Stimulated activated CD8-positive, alpha-beta memory T cell treated with anti-CD3 and anti-CD28 coated beads, Interleukin-7, amount 100 ng/mL, for 48 hours (primary cell): ENCODE measurements at regions not wholly inside any gene's neighbourhood (a gene's known extent, or its start where the extent isn't known, plus 50 kb on each side); places are given as distances from the start of the nearest gene placed in this dataset.
"Not testable (repeated sequence)": the region's sequence is repeated elsewhere in the genome, so short reads cannot be mapped to it uniquely, and the experiment has no call there.

Experiments used
- DNase-seq, 2 donors: peaks; one replicate each; pipeline ENCODE4 v3.0.0-alpha.2; 2020; ENCODE audit warnings: low read depth in 1 of 2; ENCODE audit errors: extremely low read depth in 1 of 2

GRCh38 chr9:63813391-63814021, 1471.5 kb downstream of the FOXD4L5 start:
- not testable (repeated sequence) for DNase-seq

GRCh38 chr9:63812822-63813221, 1472.2 kb downstream of the FOXD4L5 start:
- DNase-seq: not testable (repeated sequence)

DNA sequence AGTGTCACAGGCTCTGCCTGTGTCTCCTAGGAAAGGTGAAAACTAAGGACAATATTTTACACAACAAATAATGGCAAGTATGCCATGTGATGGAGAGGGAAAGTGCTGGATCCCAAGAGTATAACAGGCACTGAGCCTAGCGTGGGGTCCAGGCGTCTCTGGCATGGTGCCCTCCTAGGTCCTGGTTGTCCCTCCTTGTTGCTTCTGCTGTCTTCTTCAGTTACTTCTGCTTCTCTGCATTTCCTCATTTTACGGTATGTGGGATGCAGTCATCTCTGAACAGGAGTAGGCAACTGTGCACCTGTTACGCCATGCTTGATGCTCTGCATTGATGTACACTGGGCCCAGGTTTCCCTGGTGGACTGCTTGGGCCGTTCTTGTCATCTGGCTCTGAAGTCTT, 1480.8 kb downstream of the FOXD4L5 start:
- DNase-seq: not testable (repeated sequence)

GRCh38 chr9:63794081-63794685, 1490.8 kb downstream of the FOXD4L5 start:
- not testable (repeated sequence) for DNase-seq

GRCh38 chr9:63787454-63787853, 1497.6 kb downstream of the FOXD4L5 start:
- not testable (repeated sequence) for DNase-seq

- not testable (repeated sequence) for DNase-seq
Measured at GRCh38 chr9:63785059-63785458, 1500.0 kb downstream of the FOXD4L5 start.

DNA sequence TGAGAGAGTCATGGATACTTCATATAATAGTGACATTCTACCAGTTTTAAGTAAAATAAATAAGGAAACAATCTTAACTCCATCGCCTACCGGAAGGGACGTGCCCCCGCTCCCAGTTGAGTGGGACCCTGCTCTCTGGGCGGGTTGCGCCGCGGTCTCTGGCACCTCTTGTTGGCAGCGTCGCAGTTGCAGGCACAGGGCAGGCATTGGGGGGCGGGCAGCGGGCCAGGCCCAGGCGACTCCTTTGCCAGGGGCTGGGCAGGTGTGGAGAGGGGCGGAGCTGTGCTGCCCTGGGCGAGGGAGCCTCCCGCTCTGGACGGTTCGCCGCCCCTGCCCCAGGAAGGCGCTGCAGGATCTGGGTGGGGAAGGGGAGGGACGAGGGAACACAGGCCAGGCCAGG, 1500.6 kb downstream of the FOXD4L5 start:
- not testable (repeated sequence) for DNase-seq

- DNase-seq: not testable (repeated sequence)
Measured at GRCh38 chr9:63781817-63782439, 1503.1 kb downstream of the FOXD4L5 start.

DNA sequence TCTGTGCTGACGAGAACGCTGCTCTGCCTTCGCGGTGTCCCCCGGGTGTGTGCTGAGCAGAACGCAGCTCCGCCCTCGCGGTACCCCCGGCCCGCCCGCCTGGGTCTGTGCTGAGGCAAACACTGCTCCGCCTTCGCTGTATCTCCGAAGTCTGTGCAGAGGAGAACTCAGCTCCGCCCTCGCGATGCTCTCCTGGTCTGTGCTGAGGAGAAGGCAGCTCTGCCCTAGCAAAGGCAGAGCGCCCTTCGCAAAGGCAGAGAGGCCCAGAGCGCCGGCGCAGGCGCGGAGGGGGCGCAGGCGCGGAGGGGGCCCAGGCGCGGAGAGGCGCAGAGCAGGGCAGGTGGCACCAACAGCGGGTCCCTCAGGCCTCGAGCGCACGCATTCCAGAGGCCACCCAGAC, 1503.6 kb downstream of the FOXD4L5 start:
- not testable (repeated sequence) for DNase-seq

GRCh38 chr9:63776220-63776619, 1508.8 kb downstream of the FOXD4L5 start:
- not testable (repeated sequence) for DNase-seq

GRCh38 chr9:63775092-63775426, 1510.0 kb downstream of the FOXD4L5 start:
- DNase-seq: not testable (repeated sequence)

DNA sequence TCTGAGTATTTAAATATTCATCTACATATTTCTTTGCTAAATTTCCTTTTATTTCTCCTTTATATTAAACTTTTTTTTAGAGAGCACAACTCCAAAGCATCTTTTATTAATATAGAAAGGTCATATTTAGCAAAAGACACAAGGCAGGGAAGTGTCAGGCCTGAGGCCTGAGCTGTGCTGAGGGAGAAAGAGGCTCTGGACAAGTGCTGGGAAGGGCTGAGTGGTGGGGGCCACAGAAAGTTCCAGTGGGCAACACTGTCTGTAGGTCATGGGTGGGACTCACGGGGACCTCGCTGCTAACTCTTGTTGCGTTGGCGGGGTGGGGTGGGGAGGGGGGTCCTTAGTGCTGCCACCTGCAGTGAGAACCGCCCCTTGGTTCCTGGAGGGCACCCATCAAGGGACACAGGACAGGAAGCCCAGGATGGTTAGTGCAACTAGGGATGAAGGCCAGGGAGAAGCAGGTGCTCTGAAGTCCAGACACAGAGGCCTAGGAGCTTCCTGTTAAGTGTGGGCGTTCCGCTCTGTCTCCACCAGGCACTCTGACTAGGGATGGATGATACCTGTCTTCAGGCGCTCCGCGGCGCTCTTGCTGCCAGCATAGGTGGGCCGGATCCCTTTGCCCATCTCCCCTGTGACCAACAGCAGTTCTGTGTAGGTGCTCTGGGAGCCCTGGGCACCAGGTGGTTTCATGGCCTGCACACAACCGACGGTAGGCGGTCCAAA, 1510.5 kb downstream of the FOXD4L5 start:
- not testable (repeated sequence) for DNase-seq

GRCh38 chr9:63762230-63762629, 1522.8 kb downstream of the FOXD4L5 start:
- DNase-seq: not testable (repeated sequence)

GRCh38 chr9:63729021-63729420, 1556.0 kb downstream of the FOXD4L5 start:
- DNase-seq: not testable (repeated sequence)

GRCh38 chr9:63728287-63728686, 1556.7 kb downstream of the FOXD4L5 start:
- DNase-seq: no peak

DNA sequence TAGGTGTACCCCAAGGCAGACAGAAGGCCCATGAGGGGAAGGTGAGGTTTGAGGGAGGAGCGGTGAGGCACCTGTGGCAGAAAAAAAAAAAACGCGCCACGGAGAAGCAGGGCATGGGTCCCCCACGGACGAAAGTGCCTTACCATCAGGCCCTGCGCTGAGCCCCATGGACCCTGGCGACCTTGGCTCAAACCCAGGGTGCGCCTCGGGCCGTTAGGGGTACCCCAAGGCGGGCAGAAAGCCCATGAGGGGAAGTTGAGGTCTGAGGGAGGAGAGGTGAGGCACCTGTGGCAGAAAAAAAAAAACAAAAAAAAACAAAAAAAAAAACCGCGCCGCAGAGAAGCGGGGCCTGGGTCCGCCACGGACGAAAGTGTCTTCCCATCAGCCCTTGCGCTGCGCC, 1576.7 kb downstream of the FOXD4L5 start:
- not testable (repeated sequence) for DNase-seq

DNA sequence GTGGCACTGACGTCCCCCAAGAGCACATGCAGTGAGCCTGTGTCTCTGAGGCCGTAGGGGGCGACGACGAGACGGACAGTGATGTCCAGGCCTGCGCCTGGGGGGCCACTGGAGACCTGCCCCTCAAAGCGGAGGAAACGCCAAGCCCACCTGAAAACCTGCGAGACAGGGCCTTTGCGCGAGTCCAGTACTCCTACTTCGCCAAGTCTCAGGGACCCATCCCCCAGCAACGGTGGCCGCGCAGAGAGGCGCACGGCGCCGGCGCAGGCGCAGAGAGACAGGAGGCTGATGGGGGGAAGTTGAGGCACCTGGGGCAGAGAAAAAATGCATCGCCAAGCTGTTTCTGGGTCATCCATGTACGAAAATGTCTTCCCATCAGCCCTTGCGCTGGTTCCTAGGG, 1580.6 kb downstream of the FOXD4L5 start:
- DNase-seq: not testable (repeated sequence)

DNA sequence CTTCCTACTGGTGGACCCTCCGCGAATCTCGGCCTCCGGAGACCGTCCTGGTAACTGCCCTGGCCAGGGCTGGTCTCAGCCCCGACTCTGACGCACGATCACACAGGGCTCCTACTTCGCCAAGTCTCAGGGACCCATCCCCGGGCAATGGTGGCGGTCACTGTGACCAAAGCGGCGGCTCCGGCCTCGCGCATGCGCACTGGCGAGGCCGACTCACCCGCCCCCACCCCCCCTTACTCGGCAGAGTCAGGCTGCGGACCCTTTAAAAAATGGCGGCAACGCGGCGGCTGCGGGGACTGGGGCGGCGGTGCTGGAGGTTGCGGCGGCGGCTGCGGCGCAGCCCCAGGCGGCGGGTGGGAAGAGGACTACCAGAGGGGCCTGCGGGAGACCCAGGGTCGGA, 1581.3 kb downstream of the FOXD4L5 start:
- not testable (repeated sequence) for DNase-seq

DNA sequence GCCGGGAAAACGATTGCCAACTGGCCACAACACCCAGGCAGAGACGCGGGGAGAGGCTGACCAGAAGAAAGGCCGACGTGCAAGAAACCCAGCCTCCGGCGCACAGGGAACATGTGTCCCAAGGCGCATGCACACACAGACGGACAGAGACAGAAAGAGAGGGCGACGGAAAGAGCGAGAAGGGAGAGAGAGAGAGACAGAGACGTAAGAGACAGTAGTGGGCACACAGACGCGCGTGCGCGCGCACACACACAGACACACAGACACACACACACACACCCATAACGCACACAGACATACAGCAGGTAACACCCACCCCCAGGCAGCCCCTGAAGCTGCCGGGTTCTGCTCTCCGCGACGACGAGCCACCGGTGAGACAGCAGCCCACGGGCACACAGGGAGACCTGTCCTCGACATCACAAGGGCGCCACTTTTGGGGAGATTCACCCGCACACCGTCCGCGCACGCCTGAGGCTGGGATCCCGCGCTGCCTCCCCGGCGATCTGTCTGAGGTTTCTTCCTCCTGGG, 1581.8 kb downstream of the FOXD4L5 start:
- DNase-seq: not testable (repeated sequence)
